SK-MEL-5 (cell line): ENCODE measurements at regions not wholly inside any gene's neighbourhood (a gene's known extent, or its start where the extent isn't known, plus 50 kb on each side); places are given as distances from the start of the nearest gene placed in this dataset.
"Not testable (repeated sequence)": the region's sequence is repeated elsewhere in the genome, so short reads cannot be mapped to it uniquely, and the experiment has no call there.

ENCODE experiments used
- DNase-seq: peaks from one replicate; pipeline ENCODE4 v3.0.0-alpha.2; 2016; ENCODE audit warnings: low read depth, low spot score
- in situ Hi-C: cut with HindIII; loops from 2 replicates; pipeline ENCODE4 v1.10.0; 2016; ENCODE audit warnings: low sequenced_read_pairs, high pct_unique_total_duplicates, low pct_unique_long_range_greater_than_20kb

DNA sequence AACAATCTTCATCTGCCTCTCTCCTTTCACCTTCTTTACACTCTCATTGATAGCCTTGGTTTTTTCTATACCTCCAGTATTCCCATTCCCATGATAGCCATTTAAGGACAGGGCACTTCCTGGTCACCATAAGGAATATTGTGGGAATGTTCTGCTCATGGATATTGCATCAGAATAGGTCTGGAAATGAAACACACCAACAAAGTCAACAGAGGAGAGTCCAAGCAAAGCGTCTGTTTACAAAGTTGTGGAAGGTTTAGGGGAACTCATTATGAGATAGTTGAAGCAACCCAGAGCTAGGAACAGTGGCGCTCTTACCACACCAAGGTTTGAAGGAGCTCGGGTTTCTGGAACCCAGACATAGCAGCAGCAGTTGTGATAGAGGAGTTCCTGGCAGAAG, 150.3 kb upstream of the TNP1 start:
- in situ Hi-C loops: no loop called here
- DNase-seq: no peak

DNA sequence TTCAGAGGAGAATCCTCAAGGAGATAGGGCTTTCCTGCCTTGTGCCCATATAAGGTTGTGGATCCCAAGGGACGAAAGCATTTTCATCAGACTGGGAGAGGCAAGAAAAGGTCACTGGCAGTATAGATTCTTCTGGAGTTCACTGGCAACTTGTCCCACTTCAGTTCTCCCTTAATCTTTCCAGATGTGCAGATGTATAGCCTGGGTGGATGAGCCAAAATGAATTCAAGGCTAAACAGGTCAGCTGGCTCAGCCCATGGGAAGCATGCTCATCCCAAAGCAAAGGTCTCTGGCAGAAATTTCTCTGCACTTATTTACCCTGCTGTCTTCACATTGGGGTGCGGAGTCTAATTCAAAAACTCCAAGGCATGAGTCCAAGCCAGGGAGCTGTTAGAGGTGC, 148.9 kb upstream of the TNP1 start:
- DNase-seq: no peak
- in situ Hi-C loops: no loop called here

DNA sequence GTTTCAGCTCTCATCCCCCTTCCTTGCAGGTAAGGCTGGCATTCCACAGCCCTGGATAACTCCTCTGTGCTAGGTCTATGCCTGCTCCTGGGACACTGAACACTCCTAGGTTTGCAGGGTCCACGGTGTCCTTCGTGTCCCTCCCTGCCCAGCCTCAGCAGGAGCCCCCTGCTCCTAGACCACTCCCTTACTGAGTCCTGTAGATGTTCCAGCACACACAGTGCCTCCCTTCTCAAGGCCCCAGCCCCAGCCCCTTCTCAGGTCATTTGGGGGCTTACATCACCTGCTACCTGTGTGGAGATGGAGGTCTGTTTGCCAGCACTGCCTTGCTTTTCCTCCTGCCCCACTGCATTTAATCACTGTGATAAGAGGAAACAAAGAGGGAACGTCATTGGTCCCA, 146.4 kb upstream of the TNP1 start:
- in situ Hi-C loops: no loop called here
- DNase-seq: no peak

DNA sequence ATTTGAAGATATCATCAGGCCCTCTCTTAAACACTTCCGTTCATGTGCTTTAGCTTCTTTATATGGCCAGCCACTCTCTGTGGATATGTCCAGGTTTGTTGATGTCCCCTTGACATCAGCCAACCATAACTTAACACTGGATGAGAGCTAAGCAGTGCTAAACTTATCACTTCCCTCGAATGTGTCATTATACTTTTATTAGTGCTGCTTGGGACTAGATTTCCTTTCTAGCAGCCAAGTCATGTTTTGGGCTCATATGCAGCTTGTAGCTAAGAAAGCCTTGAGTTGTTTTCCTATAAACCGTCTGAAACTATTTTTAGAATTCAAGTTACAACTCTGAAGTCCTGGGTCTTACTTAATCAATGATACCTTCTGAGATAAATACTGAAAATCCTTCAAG, 144.8 kb upstream of the TNP1 start:
- in situ Hi-C loops: no loop called here
- DNase-seq: no peak

GRCh38 chr2:217001740-217002139, 141.9 kb upstream of the TNP1 start:
- DNase-seq: no peak
- in situ Hi-C loops: no loop called here

DNA sequence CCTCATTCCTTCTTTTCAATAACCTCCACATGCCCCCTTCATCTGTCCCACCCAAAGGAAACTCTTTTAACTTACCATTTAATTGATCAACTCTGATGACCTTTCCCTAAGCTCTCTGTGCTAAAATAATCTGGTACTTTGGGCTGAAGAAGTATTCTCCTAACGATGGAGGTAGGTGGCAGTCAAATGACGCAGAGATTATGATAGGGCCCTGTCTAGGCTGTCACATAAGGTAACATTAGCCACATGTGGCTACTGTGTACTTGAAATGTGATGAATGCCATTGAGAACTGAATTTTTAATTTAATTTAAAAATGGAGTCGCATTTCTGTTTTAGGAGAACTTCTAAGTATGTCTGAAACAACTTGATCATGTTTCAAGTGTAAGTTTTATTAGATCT, 140.5 kb upstream of the TNP1 start:
- in situ Hi-C loops: no loop called here
- peak; percentile 6 for DNase-seq

- no peak for DNase-seq
- in situ Hi-C loops: no loop called here
Observed at GRCh38 chr2:216996279-216996845, 136.5 kb upstream of the TNP1 start.

- in situ Hi-C loops: no loop called here
- DNase-seq: no peak
Observed at GRCh38 chr2:216994353-216994854, 134.5 kb upstream of the TNP1 start.

DNA sequence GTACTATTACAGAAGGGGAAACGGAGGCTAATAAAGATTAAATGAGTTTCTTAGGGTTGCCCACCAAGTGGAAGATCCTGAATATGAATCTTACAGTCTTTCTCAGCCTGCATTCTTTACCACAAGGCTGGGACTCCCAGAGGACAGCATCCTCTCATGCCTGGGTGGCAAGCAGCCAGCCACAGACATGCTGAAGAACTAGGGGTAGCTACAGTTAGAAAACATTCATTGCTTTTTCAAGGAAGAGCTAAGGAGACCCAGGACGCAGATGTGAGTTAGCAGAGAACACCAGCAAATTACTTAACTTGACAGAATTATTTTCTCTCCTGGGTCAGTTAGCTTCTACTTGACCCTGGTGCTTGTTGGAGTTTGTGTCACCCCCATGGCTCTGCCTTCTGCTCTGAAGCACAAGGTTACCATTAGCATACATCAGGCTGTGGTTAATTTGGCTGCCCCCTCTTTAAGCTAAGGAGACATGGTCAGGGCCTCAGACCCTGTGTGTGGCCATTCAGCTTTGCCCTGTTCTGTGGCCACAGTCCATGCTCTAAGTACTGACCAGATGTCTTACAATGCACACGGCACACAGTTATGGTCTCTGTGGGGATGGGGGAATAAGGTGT, 132.3 kb upstream of the TNP1 start:
- in situ Hi-C loops: no loop called here

DNA sequence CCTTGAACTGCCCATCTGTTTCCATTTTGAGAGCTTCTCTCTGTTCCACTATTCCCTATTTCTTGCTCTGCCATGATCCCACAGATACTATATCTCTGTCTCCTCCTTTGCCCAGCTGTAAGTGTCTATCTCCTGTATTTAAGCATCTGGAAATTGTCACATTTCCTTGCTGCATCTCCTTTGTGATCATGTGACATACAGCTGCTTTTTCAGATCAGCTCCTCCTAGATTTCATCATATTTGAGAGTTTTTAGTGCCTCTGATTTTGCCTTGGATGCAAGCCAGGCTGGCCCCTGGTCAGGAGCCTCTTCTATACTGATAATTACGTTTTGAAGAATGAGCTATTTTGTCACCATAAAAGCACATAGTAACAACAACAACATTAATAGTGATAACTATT, 131.7 kb upstream of the TNP1 start:
- DNase-seq: no peak
- in situ Hi-C loops: no loop called here

More for the DNA sequence above, 132.3 kb upstream of the TNP1 start:
- no peak for DNase-seq

DNA sequence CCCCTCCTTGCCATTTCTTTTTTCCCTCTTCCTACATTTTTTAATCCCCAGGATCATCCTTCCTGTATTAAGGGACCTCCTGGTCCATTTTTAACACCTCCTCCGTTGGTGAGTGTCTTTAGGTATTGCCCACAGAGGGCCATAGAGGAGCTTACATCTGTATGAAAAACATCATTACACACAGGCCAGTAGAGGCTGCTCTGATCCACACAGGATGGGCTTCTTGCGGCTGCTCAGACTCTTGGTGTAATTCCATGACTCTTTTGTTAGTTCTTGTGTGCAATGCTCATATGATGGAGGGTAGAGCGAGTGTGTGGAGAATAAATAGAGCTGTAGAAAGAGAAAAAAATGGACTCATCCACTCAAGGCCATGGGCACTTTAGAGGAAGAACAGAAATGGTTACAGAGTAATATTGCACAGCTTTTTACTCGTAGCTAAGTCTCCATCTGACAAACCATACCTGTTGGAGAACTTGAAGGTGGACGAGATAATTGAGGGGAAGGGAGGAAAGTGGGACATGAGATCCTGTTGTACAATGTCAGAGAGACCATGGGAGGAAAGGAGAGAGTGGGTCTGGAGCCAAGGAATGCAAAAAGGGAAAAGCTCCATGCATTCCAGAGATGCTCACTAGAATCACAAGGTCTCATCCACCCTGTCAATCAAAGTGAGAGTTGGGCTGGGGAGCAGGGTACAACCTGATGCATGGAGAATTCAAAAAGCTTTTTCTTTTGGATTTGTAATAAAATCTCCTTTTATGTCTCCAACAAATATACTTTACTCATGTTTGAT, 129.7 kb upstream of the TNP1 start:
- in situ Hi-C loops: no loop called here
- DNase-seq: peak; percentile 61

DNA sequence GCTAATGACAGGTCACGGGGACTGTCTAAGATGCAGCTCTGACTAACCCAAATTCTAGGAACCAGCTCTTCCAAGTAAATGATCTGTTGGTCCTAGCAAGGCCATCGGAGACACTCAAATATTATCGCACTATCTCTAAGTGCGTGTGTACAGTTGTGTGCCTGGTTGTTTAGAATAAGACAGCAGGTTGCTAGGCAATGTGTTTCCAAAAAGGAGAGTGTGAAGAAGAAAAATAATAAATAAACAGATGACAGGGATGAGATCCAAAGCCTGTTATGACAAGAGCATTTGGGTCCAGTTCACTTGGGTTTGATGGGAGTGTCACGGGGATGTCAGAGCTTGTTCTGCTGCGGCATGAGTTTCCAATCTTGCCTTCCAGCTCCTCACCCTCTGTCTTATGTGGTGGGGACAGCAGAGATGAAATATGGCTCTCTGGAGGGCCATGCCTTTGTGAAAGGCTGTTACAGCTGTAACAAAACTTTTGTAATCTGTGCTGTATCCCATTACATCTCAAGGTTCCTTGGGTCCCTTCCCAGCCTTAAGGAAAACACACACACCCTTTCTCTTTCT, 127.5 kb upstream of the TNP1 start:
- in situ Hi-C loops: no loop called here
- no peak for DNase-seq

- no peak for DNase-seq
- in situ Hi-C loops: no loop called here
Observed at GRCh38 chr2:216985658-216986141, 125.8 kb upstream of the TNP1 start.

DNA sequence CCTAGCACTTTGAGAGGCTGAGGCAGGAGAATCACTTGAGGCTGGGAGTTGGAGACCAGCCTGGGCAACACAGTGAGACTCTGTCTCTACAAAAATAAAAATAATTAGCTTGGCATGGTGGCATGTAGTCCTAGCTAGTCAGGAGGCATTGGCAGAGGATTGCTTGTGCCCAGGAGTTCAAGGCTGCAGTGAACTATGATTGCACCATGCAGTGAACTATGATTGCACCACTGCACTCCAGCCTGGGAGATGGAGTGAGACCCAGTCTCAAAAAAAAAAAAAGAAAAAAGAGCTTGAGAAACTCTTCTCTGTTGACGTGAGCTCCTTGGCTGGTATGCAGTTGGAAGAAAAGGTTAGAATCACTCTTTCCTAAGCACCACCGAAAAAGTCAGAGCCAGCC, 125.1 kb upstream of the TNP1 start:
- in situ Hi-C loops: no loop called here
- DNase-seq: no peak

- in situ Hi-C loops: not testable (repeated sequence)
- peak; percentile 4 for DNase-seq
Observed at GRCh38 chr2:216981951-216982350, 122.1 kb upstream of the TNP1 start.

DNA sequence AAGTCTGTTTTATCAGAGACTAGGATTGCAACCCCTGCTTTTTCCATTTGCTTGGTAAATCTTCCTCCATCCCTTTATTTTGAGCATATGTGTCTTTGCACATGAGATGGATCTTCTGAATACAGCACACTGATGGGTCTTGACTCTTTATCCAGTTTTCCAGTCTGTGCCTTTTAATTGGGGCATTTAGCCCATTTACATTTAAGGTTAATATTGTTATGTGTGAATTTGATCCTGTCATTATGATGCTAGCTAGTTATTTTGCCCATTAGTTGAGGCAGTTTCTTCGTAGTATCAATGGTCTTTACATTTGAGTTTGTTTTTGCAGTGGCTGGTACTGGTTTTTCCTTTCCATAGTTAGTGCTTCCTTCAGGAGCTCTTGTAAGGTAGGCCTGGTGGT, 120.6 kb upstream of the TNP1 start:
- in situ Hi-C loops, DNase-seq: not testable (repeated sequence)

DNA sequence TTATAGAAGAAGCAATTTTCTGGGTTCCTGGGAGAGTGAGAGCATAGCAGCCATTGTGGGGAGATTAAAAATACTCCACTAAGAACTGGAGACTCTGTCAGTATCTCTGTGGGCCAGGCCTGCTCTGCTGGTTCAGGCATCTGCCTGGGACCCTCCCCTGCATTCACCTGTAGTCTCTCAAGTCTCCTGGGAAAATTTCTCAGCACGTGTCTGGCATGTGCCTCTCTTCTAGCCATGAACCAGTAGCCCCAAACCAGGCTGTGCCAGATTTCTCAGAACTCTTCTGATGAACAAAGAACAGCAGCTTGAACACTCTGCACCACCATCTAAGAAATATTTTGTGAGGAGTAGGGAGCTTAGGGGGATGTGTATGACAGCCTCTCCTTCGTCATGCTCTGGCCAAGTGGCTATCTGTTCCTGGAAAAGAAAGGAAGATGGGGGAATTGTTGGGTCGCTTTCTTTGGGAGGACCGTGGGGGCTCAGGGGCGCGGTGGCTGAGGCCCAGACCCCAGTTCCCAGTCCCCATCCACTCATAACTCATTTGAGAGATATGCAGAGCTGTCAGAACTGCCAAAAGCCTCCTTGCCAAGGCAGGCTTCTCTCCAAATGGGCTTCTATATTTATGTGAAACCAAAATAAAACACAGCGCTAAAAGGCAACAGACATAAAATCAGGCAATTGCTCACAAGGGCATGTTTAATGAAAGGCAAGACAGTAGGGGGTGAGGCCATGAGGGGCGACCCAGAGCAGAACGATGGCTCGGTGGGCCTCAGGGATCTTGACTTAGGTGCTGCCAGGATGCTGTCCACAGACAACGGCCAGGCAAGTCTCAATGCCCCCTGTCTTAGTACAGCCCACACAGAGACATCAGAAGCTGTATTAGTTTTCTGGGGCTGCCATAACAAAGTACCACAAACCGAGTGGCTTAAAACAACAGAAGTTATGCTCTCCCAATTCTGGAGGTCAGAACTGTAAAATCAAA, 114.7 kb upstream of the TNP1 start:
- in situ Hi-C loops: no loop called here
- no peak for DNase-seq
